Loucy (cell line): ENCODE measurements at regions not wholly inside any gene's neighbourhood (a gene's known extent, or its start where the extent isn't known, plus 50 kb on each side); places are given as distances from the start of the nearest gene placed in this dataset.

Experiments
- EZH2phosphoT487 ChIP-seq: fragments of 200-600 bp; IDR thresholded peaks from 2 replicates; pipeline ENCODE4 v1.6.1; 2018; ENCODE audit warnings: antibody characterized with exemption, mild to moderate bottlenecking, moderate library complexity, borderline replicate concordance
- TF ChIP-seq, protein P1 (sequence below): fragments of 200-600 bp; sonication (generic); conservative IDR thresholded peaks from 2 replicates; pipeline ENCODE4 v1.5.1; 2014; ENCODE audit warnings: mild to moderate bottlenecking, antibody characterized with exemption, low read length

DNA sequence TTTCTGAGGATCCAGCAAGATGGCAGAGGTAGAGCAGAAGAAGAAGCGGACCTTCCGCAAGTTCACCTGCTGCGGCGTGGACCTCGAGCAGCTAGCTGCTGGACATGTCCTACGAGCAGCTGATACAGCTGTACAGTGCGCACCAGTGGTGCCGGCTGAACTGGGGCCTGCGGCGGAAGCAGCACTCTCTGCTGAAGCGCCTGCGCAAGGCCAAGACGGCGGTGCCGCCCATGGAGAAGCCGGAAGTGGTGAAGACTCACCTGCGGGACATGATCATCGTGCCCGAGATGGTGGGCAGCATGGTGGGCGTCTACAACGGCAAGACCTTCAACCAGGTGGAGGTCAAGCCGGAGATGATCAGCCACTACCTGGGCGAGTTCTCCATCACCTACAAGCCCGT is 125.8 kb downstream of the LRIG2 start:
- TF ChIP-seq, protein P1, sequence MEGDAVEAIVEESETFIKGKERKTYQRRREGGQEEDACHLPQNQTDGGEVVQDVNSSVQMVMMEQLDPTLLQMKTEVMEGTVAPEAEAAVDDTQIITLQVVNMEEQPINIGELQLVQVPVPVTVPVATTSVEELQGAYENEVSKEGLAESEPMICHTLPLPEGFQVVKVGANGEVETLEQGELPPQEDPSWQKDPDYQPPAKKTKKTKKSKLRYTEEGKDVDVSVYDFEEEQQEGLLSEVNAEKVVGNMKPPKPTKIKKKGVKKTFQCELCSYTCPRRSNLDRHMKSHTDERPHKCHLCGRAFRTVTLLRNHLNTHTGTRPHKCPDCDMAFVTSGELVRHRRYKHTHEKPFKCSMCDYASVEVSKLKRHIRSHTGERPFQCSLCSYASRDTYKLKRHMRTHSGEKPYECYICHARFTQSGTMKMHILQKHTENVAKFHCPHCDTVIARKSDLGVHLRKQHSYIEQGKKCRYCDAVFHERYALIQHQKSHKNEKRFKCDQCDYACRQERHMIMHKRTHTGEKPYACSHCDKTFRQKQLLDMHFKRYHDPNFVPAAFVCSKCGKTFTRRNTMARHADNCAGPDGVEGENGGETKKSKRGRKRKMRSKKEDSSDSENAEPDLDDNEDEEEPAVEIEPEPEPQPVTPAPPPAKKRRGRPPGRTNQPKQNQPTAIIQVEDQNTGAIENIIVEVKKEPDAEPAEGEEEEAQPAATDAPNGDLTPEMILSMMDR = no peak
- TF ChIP-seq EZH2phosphoT487 = no peak
